ENCODE measurements at regions not wholly inside any gene's neighbourhood (a gene's known extent, or its start where the extent isn't known, plus 50 kb on each side); places are given as distances from the start of the nearest gene placed in this dataset.

- no peak for TF ChIP-seq CTCF (IDR thresholded peaks at IDR 0.05; ENCODE audit: insufficient read depth, low read depth, low read length, missing control alignments)
- no peak for DNase-seq (ENCODE audit: low read depth)
- H3K4me3 ChIP-seq (ENCODE audit: low read depth, low read length) = no peak overlapping the region
Measured at GRCh38 chr10:3414667-3415023, 242.1 kb upstream of the PITRM1 start.

GRCh38 chr10:3413937-3414666, 241.5 kb upstream of the PITRM1 start:
- DNase-seq (ENCODE audit: low read depth) = no peak
- H3K4me3 ChIP-seq (ENCODE audit: low read depth, low read length) = no peak overlapping the region
- TF ChIP-seq CTCF (IDR thresholded peaks at IDR 0.05; ENCODE audit: insufficient read depth, low read depth, low read length, missing control alignments) = no peak

GRCh38 chr10:3412646-3413045, 240.1 kb upstream of the PITRM1 start:
- DNase-seq (ENCODE audit: low read depth) = no peak
- no peak overlapping the region for H3K4me3 ChIP-seq (ENCODE audit: low read depth, low read length)
- TF ChIP-seq CTCF (IDR thresholded peaks at IDR 0.05; ENCODE audit: insufficient read depth, low read depth, low read length, missing control alignments) = no peak

GRCh38 chr10:3412071-3412582, 239.5 kb upstream of the PITRM1 start:
- no peak for TF ChIP-seq CTCF (IDR thresholded peaks at IDR 0.05; ENCODE audit: insufficient read depth, low read depth, low read length, missing control alignments)
- DNase-seq (ENCODE audit: low read depth) = no peak
- H3K4me3 ChIP-seq (ENCODE audit: low read depth, low read length) = no peak overlapping the region

- TF ChIP-seq CTCF (IDR thresholded peaks at IDR 0.05; ENCODE audit: insufficient read depth, low read depth, low read length, missing control alignments) = no peak
- no peak for DNase-seq (ENCODE audit: low read depth)
- H3K4me3 ChIP-seq (ENCODE audit: low read depth, low read length) = no peak overlapping the region
Measured at GRCh38 chr10:3411044-3411443, 238.5 kb upstream of the PITRM1 start.

- TF ChIP-seq CTCF (IDR thresholded peaks at IDR 0.05; ENCODE audit: insufficient read depth, low read depth, low read length, missing control alignments) = no peak
- DNase-seq (ENCODE audit: low read depth) = no peak
- no peak overlapping the region for H3K4me3 ChIP-seq (ENCODE audit: low read depth, low read length)
Measured at GRCh38 chr10:3409928-3410327, 237.3 kb upstream of the PITRM1 start.
